ENCODE measurements at regions not wholly inside any gene's neighbourhood (a gene's known extent, or its start where the extent isn't known, plus 50 kb on each side); places are given as distances from the start of the nearest gene placed in this dataset.
A peak's percentile ranks its signal among the peaks of the same experiment; 100 is the strongest.

DNA sequence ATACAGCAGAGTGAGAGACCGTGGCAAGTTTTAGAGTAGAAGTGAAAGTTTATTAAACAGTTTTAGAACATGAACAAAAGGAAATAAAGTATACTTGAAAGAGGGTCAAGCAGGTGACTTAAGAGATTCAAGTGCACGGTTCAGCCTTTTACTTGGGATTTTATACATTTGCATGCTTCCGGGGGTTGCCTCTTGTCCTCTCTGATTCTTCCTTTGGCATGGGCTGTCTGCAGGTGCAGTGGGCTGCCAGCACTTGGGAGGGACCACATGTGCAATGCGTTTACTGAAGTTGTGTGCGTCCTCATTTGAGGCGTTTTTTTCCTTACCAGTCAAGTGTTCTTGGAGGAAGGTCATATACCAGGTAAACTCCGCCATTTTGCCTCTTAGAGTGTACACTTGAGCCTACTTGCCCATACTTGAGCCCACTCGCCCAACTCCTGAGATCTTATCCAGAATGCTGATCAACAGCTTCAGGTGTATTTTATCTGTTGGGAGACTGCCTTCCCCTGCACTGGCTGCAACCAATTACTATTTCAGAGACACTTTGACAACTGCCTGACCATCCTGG, 195.2 kb downstream of the IRX5 start:
- DNase-seq: no peak

DNA sequence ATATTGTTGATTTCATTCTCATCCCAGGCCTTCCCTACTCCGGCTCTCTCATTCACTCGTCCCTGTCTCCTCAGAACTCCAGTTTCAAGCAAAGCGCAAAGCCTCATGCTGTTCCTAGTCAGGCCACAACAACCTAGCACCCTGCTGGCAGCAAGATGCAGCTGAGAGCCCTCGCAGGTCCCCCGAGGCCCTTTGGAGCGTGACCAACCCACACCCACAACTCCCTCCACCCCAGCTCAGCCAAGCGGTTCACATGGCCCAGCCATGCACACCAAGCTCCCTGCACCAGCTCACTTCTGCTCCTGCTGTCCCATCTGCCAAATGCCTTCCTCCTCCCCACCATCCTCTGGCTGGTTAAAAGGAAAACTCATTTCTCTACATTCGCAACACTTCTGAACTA, 195.8 kb downstream of the IRX5 start:
- no peak for DNase-seq

DNA sequence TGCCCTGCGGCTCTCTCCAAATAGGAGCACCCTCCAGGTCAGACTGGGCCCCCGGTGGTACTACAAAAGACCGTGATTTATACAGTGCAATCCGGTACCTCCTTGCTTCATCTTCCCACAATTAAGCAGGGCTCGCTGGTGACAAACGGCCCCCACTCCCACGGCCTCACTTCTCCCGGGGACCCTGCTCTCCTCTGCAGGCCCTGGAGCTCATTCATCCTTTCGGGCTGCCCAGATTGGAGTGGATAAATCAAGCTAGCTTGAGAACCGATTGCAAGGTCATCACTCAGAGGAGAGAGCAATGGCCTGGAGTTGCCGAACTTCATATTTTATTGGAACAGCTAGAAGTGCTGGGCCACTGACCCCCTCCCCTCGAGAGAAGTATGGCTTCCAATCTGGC, 193.5 kb upstream of the IRX6 start:
- DNase-seq: no peak

DNA sequence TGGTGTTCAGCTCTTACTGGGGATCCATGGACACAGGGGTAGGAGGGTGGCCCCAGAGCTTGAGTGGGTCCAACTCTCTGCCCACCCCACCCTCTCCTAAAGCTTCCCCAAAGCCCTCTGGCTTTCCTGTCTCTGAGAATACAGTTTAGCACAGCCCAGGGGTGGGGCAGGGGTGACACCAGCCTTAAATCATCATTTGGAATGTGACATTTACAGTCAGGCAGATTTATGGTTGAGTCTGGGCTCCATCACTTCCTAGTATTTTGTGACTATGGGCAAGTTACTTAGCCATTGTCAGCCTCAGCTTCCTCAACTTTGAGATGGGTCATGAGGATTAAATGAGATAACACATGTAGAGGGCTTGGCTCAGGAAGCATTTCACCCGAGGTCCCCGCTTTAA, 193.1 kb upstream of the IRX6 start:
- no peak for DNase-seq

DNA sequence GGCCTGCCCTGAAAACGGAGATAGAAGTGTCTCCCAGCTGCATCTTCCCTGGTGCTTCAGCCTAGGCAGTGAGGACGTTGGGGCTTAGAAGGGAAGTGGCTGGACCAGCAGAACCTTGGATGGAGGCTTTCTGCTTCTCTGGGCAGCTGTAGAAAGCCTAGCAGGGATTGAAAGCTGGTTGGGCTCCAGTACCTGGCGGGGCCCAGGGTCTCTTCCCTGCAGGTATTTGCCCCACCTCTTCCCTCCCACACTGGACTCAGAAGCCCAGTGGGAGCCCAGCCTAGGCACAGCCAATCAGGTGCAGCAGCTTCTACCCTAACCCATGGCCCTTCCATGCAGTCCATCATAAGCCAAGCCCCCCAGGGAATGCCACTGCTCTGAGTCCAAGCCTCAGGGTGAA, 190.3 kb upstream of the IRX6 start:
- no peak for DNase-seq

DNA sequence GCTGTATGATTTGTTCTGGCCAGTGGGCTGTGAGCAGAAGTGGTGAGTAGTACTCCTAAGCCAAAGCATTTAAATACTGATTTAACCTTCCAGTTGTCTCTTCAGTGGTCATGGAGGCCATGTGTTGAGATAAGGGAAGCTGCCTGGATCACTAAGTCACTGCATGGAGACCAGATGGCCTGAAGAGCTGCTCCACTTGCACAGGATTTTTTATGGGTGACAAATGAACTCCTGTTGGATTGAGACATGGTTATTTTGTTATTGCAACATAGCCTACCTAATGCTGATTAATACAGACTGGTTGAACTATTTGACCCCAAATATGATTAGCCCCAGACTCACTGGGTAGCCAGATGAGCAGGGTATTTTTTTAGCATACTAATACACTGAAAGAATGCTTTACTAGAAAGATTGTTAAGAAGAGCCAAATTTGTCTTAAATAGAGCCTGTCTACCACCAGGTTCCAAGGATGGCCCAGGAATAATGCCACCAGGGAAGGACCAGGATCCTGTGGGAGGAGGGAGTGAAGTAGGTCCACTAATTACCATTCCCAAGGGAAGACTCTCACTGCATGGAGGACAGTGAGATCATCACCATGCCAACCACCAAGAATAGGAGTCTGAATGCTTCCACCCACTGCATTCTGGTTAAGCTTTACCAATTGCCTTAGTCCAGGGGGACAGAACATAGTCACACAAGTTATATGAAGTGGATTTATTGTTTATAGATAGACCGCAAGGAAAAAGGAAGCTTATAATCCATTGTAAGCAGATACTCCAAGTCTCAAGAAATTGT, 187.4 kb upstream of the IRX6 start:
- no peak for DNase-seq

DNA sequence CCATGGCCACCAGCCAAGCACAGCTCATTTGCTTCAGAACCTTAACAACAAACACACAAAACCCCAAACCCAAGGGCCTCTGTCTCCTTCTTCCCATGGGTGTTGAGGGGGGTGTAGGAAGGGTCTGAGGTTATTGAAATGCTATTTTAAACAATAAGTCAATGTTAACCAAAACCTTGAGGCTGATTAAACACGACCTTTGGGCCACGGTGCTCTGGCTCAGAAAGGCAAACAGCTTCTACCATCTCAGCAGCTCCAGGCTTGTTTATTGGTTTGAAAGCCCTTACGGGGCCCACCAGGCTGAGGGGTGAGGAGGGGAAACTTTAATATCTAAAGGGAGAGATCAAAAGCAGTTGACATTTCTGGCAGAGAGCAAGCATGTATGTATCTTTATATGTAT, 185.7 kb upstream of the IRX6 start:
- DNase-seq: no peak

DNA sequence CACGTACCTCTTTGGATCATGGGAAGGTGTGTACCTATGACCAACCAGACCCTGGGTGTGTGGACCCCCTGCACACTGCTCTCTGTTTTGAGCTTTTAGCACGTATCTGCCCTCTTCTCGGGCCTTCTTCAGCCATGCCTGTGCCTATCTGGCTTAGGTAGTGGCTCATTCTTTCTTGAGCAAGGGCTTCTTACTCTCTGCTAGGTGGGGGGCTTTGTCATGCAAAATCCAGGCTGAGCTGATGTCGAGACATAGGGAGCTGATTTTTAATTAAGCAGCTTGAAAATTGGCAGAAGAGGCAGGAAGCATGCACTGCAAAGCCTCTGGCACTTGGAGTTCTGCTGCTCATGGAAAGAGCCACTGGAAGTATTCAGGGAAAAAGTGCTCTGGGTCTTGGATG, 181.6 kb upstream of the IRX6 start:
- DNase-seq: no peak

DNA sequence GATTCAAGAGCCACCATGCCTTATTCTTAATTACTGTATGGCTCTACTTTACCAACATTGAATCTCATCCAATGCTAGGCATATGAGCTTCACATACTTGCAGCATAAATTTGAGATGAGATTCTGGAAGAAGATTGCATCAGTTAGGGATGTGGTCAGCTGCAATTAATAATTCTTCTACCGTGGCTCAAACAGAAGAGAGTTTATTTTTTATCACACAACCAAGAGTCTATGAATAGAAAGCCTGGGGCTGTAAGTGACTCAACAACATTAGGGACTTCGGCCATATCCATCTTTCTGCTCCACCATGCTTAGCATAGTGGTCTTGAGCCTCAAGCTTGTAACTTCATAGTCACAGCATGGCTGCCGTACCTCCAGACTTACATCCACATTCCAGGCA, 179.4 kb upstream of the IRX6 start:
- no peak for DNase-seq

DNA sequence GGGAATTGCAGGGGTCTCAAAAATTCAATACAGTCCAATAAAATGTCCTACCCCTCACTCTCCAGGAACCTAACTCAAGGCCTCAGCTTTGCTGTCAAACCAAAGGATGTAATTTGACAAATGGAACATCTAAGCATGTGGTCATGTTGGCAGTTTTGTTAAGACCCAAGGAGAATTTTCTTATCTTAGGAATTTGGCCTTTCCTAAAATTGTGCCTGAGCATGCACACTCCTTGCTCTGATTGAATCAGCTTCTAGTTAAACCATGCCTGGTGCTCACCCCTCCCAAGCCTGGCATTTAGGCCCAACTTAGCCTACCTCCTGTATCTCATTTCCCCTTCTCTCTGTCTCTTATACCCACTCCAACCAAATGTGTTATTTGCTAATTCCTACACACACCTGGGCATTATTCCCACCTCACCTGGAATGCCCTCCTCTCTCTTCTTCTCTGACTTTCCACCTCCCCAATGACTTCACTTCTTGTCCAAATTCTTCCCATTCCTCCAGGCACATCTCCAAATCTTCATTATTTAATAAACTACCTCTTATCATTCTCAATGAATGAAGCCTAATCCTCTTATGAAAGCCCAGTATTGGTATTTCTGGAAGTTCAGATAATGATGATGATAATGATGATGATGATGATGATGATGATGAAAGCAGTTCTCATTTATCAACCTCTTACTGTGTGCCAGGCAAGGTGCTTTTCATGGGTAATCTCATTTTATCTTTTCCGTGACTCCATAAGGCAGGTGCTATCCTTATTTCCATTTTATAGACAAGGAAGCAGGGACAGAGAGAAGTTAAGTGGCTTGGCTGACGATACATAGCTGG, 178.0 kb upstream of the IRX6 start:
- no peak for DNase-seq

DNA sequence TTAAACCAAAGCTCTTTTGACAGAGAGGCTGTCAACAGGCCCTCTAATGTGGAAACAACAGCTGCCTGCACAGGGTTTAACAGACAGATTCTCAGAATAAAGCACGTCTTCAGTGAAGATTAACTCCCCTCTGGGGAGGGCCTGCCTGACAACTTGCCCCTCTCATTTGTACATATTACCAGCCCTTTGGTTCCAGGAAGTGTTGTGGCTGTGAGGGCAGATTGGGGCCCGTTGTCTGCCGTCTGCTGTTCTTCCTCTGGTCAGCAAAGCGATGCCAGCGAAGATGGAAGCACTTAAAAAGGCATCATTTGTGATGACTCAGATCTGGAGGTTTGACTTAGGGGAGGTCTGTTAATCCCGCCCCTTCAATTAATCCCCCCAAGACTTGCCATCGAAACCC, 177.0 kb upstream of the IRX6 start:
- peak; percentile 43 for DNase-seq

DNA sequence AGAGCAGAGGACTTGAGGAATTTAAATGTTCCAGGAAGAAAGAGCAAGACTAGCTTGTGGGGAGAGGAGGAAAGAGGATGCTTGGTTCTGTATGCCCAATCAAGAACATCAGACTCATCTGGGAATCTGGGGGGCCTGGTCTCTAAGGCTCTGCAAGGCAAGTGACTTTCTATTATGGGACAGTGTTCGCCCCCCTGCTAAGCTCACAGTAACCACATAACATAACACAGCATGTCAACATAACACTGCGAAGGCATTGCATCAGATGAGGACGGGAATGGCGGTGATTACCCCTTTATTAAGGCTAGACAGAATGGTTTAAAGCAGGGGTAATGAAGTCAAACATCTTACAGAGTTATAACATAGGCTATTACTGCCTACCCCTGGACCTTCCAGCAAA, 176.6 kb upstream of the IRX6 start:
- DNase-seq: no peak

DNA sequence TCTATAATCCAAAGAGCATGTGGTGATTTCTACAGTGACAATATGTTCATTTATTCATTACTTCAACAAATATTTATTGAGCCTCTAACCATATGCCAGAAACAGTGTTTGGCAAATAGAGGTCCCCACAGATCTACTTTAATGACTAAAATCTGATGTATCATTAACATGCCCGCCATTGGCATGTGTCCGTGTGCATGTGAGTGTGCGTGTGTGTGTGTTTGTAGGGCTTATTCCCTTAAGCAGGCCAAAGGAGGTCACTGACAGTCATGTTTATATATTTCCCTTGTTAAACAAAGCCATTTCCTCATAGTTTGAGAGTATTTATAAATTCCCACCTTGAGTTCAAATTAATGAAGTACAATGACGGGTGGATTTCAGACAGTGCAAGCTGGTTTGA, 174.4 kb upstream of the IRX6 start:
- no peak for DNase-seq

DNA sequence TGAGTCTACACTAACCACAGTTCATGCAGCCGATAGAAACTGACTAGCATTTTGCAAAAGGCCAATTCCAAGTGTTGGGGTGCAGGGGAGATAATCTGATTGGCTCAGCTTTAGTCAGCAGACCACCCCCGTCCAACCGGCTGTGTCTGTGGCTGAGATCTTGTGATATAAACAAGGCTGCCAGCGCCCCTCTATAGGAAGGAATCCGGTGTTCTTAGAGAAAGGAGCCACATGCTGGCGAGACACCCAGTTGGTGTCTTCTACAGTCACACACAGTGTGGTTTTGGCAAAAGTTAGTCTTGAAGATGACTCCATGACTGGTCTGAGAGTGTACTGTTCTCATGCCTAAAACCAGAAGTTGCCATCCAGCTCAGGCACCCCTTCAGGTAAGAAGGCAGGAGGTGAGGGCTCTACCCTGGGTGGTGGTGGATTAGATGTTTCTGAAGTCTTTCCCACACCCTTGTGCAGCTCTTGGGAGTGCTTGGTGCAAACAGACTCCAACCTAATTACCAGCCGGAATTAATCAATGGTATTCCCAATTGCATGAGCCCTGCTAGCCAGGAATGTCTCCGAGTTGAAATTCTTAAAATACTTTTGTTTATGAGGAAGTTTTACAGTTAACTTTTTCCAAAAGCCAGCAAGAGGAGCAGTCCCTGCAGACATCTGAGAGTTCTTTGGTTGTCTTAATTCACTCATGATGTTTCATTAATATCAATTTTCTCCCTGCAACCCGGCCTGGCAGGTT, 172.3 kb upstream of the IRX6 start:
- DNase-seq: no peak

DNA sequence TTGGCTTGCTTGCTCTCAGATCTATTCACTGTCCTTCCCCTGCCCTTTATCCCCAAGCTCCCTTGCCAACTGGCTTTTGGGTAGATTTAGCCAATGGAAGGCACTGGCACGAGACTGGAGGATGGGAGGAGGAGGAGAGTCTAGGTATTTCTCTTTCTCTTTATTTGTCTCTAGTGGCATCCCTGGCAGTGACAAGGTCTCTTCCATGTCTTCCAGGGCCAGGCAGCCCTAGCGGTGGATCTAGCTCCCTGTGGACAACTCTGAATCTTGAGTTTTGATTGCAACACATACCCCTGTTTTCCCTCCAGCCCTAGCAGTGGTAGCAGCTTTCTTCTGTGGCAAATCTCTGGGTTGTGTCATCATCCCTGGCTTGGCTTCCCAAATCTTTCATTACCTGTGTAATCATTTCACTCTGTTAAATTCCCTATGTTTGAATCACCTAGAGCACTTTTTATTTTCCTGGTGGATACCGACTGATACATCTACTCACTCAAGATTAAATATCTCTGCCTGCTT, 171.1 kb upstream of the IRX6 start:
- no peak for DNase-seq

DNA sequence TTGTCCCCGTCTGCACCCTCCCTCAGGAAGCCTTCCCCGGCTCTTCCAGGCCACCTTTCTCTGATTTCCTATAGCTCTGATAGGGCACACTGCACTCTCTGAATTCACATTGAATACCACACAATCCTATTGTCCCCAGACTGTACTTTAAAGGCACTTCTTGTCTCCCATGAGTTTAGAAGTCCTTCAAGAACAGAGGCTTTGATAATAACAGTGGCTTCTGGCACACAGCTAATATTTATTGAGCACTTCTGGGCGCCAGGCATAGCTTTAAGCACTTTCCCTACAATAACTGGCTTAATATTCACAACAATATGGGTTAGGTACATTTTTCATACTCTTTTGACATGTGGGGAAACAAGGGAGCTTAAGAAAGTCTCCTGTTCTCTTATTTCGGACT, 169.7 kb upstream of the IRX6 start:
- no peak for DNase-seq

DNA sequence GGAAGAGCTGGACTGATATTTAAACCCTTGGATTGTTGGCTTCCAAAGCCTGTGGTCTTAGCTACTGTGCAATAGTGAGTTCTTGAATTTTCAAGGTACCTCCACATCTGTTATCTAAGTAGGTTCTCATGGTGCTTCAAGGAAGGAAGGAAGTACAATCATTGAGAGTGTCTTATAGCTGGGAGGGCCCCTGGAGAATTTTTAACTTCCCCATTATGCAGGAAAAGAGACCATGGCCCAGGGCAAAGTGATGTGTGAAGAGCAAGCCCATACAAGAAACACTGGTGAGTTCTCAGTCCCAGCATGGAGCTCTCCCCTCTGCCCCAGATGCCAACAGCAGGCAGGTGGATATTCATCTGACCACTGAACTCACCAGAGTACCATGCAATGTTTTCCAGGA, 169.0 kb upstream of the IRX6 start:
- no peak for DNase-seq

DNA sequence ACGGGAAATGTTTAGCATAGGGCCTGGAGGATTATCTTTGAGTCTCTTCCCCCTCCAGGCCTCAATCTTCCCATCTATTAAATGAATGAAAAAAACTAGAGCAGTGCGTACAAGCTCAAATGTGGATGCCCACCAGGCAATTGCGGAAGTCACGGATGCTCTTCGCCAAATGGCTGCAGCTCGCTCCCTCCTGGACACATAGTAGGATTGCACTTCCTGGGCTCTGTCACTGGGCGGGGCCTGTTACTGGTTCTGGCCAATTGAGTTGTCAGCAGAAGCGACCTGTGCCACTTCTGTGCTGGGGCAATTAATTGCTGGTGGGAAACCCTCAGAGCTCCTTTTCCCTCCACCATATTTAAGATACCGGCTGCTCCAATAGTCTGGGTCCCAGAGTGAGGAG, 168.2 kb upstream of the IRX6 start:
- DNase-seq: no peak

DNA sequence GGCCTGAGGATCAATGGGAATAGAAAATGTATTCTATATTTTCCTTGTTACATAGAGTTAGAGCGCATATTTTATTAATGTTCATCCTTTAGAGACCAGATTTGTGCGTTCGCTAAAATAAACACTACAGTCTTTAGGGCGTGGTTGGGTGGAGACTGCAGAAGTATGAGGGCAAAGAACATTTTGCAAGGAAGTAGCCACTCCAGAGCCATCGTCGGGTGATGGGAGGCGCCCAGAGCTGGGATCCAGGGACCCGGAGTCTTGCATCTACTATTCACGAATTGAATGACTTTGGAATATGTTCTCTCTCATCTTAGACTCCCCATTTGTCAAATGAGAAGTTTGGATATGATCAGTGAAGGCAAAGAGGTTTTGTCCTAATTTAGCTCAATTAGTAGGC, 154.2 kb upstream of the IRX6 start:
- DNase-seq: no peak

DNA sequence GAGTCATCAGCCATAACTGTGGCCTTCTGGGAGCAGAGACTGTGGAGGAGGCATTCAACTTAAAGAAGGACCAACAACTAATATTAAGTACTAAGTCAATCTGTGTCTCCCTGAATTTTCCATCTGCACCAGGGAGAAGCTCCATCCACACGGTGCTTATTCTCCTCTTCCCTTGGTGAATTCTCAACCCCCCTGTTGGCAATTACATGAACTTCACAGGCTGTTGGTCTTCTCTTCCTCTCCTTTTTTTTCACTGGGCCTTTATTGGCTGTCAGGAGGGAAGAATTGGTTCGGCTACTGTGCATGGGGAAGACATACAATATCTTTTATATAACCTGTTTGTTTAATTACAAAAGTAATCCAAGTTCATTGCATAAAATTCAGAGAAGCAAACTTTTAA, 152.8 kb upstream of the IRX6 start:
- DNase-seq: no peak

DNA sequence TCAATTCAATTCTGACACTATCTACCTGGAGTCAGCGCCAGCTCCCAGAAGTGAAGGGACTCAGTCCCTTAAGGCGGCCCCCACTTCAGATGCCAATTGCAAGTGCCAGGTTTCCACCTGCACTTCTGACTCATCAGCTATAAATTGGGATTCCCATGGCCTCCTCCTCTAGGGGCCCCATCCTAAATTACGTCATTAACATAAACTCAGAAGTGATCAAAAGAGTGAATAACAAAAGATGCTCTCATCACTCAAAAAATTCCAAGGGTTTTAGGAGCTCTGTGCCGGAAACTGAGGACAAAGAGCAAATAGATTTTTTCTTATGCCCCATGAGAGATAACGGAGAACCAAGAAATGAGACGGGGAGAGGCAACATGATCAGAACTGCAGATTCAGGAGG, 148.6 kb upstream of the IRX6 start:
- DNase-seq: no peak

DNA sequence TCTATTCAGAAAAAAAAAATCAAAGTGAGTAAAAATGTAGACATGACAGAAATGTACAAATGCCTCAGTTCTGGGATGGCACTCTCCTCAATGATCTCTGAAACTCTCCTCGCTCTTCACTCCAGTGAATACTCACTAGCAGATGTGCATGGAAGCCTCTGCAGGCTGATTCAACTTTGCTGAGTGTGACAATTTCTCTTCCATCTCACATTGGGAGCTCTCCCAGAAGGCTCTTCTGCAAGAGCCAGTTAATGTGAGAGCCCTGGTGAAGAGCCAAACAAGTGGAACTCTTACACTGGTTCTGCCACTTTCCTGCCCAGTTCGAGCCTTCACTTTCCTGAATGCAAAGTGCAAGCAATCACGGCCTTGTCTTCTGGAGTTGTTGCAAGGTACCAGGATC, 147.1 kb upstream of the IRX6 start:
- no peak for DNase-seq

DNA sequence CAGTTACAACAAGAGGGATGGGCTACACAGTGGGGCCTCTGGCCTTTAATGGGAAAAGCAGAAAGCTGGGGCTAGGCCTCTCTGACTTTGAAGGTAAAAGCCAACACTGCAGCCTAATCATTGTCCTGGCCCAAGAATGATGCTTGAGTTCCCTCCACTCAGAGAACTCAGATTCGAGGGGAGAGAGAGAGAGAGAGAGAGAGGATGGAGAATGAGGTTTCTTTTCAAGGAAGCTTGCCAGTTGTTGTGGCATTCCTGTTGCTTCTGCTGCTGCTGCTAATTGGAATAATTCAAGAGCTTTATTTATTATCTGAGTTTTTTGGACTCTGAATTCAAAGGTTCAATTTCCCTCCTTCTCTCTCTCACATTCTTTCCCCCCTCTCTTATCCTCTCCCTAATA, 144.6 kb upstream of the IRX6 start:
- DNase-seq: no peak
